ENCODE measurements at regions not wholly inside any gene's neighbourhood (a gene's known extent, or its start where the extent isn't known, plus 50 kb on each side); places are given as distances from the start of the nearest gene placed in this dataset.

DNA sequence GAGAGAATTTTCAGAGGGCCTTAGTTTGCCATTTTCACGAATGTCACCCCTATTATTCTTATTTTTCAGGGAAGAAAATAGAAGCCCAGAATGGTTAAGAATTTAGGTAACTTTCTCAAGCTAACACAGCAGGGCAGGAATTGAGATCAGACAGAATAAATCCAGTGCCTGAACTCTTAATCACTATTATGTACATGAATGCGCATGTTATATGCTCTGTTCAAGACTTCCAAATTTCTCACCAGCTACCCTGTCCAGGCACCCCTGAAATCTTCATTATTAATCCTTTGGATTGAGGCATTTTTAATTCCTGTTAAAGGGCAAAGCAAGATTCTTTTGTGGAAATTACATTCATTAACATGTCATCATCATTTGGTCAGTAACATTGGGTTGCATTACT lies 218.4 kb downstream of the ACTR3 start:
- no peak overlapping the region for H4K91ac ChIP-seq (ENCODE audit: low read depth, low read length)
- no peak overlapping the region for H3K14ac ChIP-seq (ENCODE audit: low read length)
- no peak overlapping the region for H3K4ac ChIP-seq (ENCODE audit: low read depth, low read length)
- H4K8ac ChIP-seq (ENCODE audit: low read depth, low read length), result no peak overlapping the region
- no peak overlapping the region for H3K4me2 ChIP-seq (ENCODE audit: low read length)
- H3K36me3 ChIP-seq (ENCODE audit: control insufficient read depth in 1 of 2, insufficient read depth in 2 of 2, low read length in 2 of 2), result no peaks in the 10 kb centered on the region
- no peaks in the 10 kb centered on the region for H3K79me2 ChIP-seq (ENCODE audit: control insufficient read depth, insufficient read depth, low read length, poor library complexity)
- H3K79me1 ChIP-seq (ENCODE audit: low read length), result no peaks in the 10 kb centered on the region
- no peak overlapping the region for H2AK5ac ChIP-seq (ENCODE audit: low read length)
- H2BK120ac ChIP-seq (ENCODE audit: insufficient read depth, low read length, poor library complexity), result no peak overlapping the region
- H3K9me3 ChIP-seq (ENCODE audit: insufficient read depth, low read depth, low read length), result no peaks in the 10 kb centered on the region
- no peak overlapping the region for H3K23ac ChIP-seq (ENCODE audit: low read length)
- no peak overlapping the region for H3K9ac ChIP-seq (ENCODE audit: low read length)
- WGBS (ENCODE audit: extremely low coverage, insufficient coverage, insufficient read length), result no CpG with 5 or more reads among the region's 2 CpGs
- H2AFZ ChIP-seq (ENCODE audit: insufficient read depth, low read length, poor library complexity), result no peak overlapping the region
- peaks cover 0 to 3% of the 10 kb centered on the region in 2 experiments for H3K4me1 ChIP-seq (ENCODE audit: control insufficient read depth in 1 of 2, insufficient read depth in 2 of 2, low read length in 2 of 2)
- H2BK12ac ChIP-seq (ENCODE audit: low read length), result no peak overlapping the region
- H3K27ac ChIP-seq (ENCODE audit: low read depth, low read length), result no peak overlapping the region
- no peak overlapping the region for H3K4me3 ChIP-seq (ENCODE audit: low read depth, low read length)
- no peak overlapping the region for H2BK5ac ChIP-seq (ENCODE audit: low read depth, low read length, poor library complexity)
- H4K12ac ChIP-seq (ENCODE audit: low read depth, low read length), result no peak overlapping the region
- no peak overlapping the region for H3K18ac ChIP-seq (ENCODE audit: low read length)
- H3K27me3 ChIP-seq (ENCODE audit: insufficient read depth, low read length), result no peaks in the 10 kb centered on the region
- no peak for DNase-seq

DNA sequence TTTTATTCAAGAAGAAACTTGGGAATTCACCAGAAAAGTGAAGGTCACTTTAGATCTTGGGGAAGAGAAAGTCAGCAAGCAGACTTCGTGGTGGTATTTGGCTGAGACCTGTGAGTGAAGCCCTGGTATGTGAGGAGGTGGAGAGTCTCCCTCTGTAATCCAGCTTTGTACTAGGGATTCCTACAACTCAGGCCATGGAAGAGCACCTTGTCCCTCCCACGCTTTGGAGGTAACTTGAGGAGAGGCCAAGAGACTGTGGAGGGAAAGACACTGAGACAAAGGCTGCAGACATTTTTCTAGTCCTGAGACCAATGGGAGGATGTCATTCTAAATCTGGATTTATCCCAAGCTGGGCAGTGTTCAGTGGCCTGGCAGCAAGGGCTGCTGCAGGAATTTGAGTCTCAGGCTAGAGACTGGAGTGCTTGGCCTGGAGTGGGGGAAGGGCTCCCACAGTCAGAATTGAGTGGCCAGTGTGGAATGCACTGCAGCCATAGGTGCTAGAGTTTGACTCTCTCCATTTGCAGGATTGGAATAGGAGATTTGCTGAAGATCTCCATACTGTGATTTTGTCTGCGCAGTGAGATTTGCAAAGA lies 219.0 kb downstream of the ACTR3 start:
- Histone ChIP-seq H3K9ac (ENCODE audit: low read length) (no peak overlapping the region), H3K4me3 (ENCODE audit: low read depth, low read length) (no peak overlapping the region), H2AFZ (ENCODE audit: insufficient read depth, low read length, poor library complexity) (no peak overlapping the region), H3K27me3 (ENCODE audit: insufficient read depth, low read length) (no peaks in the 10 kb centered on the region), H4K8ac (ENCODE audit: low read depth, low read length) (no peak overlapping the region), H2BK12ac (ENCODE audit: low read length) (no peak overlapping the region), H2BK5ac (ENCODE audit: low read depth, low read length, poor library complexity) (no peak overlapping the region), H3K4me2 (ENCODE audit: low read length) (no peak overlapping the region), H3K27ac (ENCODE audit: low read depth, low read length) (no peak overlapping the region), H3K36me3 (ENCODE audit: control insufficient read depth in 1 of 2, insufficient read depth in 2 of 2, low read length in 2 of 2) (no peaks in the 10 kb centered on the region), H4K12ac (ENCODE audit: low read depth, low read length) (no peak overlapping the region), H3K4me1 (ENCODE audit: control insufficient read depth in 1 of 2, insufficient read depth in 2 of 2, low read length in 2 of 2) (peaks cover 0 to 3% of the 10 kb centered on the region in 2 experiments), H3K4ac (ENCODE audit: low read depth, low read length) (no peak overlapping the region), H4K91ac (ENCODE audit: low read depth, low read length) (no peak overlapping the region), H3K18ac (ENCODE audit: low read length) (no peak overlapping the region), H2AK5ac (ENCODE audit: low read length) (no peak overlapping the region), H3K79me2 (ENCODE audit: control insufficient read depth, insufficient read depth, low read length, poor library complexity) (no peaks in the 10 kb centered on the region), H3K14ac (ENCODE audit: low read length) (no peak overlapping the region), H3K23ac (ENCODE audit: low read length) (no peak overlapping the region), H2BK120ac (ENCODE audit: insufficient read depth, low read length, poor library complexity) (no peak overlapping the region), H3K9me3 (ENCODE audit: insufficient read depth, low read depth, low read length) (no peaks in the 10 kb centered on the region), H3K79me1 (ENCODE audit: low read length) (no peaks in the 10 kb centered on the region)
- no peak for DNase-seq
- no CpG with 5 or more reads among the region's 3 CpGs for WGBS (ENCODE audit: extremely low coverage, insufficient coverage, insufficient read length)

DNA sequence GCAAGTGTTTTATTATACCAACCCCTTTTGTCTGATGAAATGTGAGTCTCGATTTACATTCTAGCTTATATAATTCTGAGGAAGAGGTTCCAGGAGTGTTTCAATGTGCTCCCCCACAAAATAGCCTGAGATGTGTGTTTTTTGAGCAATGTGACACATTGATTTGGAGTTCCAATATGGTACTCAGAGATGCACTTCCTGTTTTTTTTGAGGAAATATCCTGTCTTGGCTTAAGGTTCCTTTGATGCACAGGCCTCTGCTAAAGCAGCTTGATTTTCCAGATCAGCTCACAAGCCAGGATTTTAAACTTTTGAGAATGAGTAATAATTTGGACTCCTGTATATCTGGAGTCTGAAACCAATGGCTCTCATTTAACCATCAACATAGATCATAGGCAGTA lies 221.4 kb downstream of the ACTR3 start:
- peaks cover 0 to 3% of the 10 kb centered on the region in 2 experiments for H3K4me1 ChIP-seq (ENCODE audit: control insufficient read depth in 1 of 2, insufficient read depth in 2 of 2, low read length in 2 of 2)
- no peak overlapping the region for H3K4me3 ChIP-seq (ENCODE audit: low read depth, low read length)
- no peak for DNase-seq
- no peaks in the 10 kb centered on the region for H3K9me3 ChIP-seq (ENCODE audit: insufficient read depth, low read depth, low read length)
- no CpG with 5 or more reads among the region's 1 CpG for WGBS (ENCODE audit: extremely low coverage, insufficient coverage, insufficient read length)
- H2AK5ac ChIP-seq (ENCODE audit: low read length), result no peak overlapping the region
- H3K4me2 ChIP-seq (ENCODE audit: low read length), result no peak overlapping the region
- no peak overlapping the region for H4K8ac ChIP-seq (ENCODE audit: low read depth, low read length)
- no peaks in the 10 kb centered on the region for H3K79me1 ChIP-seq (ENCODE audit: low read length)
- H3K36me3 ChIP-seq (ENCODE audit: control insufficient read depth in 1 of 2, insufficient read depth in 2 of 2, low read length in 2 of 2), result no peaks in the 10 kb centered on the region
- H2BK120ac ChIP-seq (ENCODE audit: insufficient read depth, low read length, poor library complexity), result no peak overlapping the region
- no peak overlapping the region for H4K12ac ChIP-seq (ENCODE audit: low read depth, low read length)
- no peak overlapping the region for H3K18ac ChIP-seq (ENCODE audit: low read length)
- H3K23ac ChIP-seq (ENCODE audit: low read length), result no peak overlapping the region
- H3K9ac ChIP-seq (ENCODE audit: low read length), result no peak overlapping the region
- H3K27ac ChIP-seq (ENCODE audit: low read depth, low read length), result no peak overlapping the region
- H3K4ac ChIP-seq (ENCODE audit: low read depth, low read length), result no peak overlapping the region
- H2BK5ac ChIP-seq (ENCODE audit: low read depth, low read length, poor library complexity), result no peak overlapping the region
- H3K14ac ChIP-seq (ENCODE audit: low read length), result no peak overlapping the region
- no peaks in the 10 kb centered on the region for H3K27me3 ChIP-seq (ENCODE audit: insufficient read depth, low read length)
- H2BK12ac ChIP-seq (ENCODE audit: low read length), result no peak overlapping the region
- H4K91ac ChIP-seq (ENCODE audit: low read depth, low read length), result no peak overlapping the region
- no peak overlapping the region for H2AFZ ChIP-seq (ENCODE audit: insufficient read depth, low read length, poor library complexity)
- no peaks in the 10 kb centered on the region for H3K79me2 ChIP-seq (ENCODE audit: control insufficient read depth, insufficient read depth, low read length, poor library complexity)

DNA sequence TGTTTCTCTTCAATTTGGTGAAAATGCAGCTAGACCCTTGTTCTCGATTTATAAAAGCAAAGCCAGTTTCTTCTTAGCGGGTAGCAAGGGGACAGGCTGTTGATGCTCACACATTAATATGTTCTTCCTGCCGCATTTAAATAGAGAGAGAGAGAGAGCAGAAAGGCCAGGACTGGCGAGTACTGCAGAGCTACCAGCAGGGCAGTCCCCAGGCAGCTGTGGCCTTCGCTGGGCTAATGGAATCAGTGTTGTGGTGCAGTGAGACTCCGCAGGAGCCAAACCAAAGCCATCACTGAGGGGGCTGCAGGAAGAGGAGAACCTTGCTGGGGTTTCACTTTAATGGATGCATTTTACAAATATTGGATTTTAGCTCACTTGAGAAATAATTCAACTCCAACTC lies 223.6 kb downstream of the ACTR3 start:
- H4K91ac ChIP-seq (ENCODE audit: low read depth, low read length), result no peak overlapping the region
- H3K23ac ChIP-seq (ENCODE audit: low read length), result no peak overlapping the region
- no peak overlapping the region for H4K12ac ChIP-seq (ENCODE audit: low read depth, low read length)
- no peak overlapping the region for H3K4me3 ChIP-seq (ENCODE audit: low read depth, low read length)
- H2AK5ac ChIP-seq (ENCODE audit: low read length), result no peak overlapping the region
- DNase-seq, result no peak
- no peak overlapping the region for H2AFZ ChIP-seq (ENCODE audit: insufficient read depth, low read length, poor library complexity)
- H2BK5ac ChIP-seq (ENCODE audit: low read depth, low read length, poor library complexity), result no peak overlapping the region
- H3K79me2 ChIP-seq (ENCODE audit: control insufficient read depth, insufficient read depth, low read length, poor library complexity), result no peaks in the 10 kb centered on the region
- H3K9me3 ChIP-seq (ENCODE audit: insufficient read depth, low read depth, low read length), result no peaks in the 10 kb centered on the region
- H3K79me1 ChIP-seq (ENCODE audit: low read length), result no peaks in the 10 kb centered on the region
- H3K9ac ChIP-seq (ENCODE audit: low read length), result no peak overlapping the region
- no CpG with 5 or more reads among the region's 6 CpGs for WGBS (ENCODE audit: extremely low coverage, insufficient coverage, insufficient read length)
- no peak overlapping the region for H3K4me2 ChIP-seq (ENCODE audit: low read length)
- H3K18ac ChIP-seq (ENCODE audit: low read length), result no peak overlapping the region
- H3K4me1 ChIP-seq (ENCODE audit: control insufficient read depth in 1 of 2, insufficient read depth in 2 of 2, low read length in 2 of 2), result peaks cover 0 to 3% of the 10 kb centered on the region in 2 experiments
- H3K27me3 ChIP-seq (ENCODE audit: insufficient read depth, low read length), result no peaks in the 10 kb centered on the region
- no peaks in the 10 kb centered on the region for H3K36me3 ChIP-seq (ENCODE audit: control insufficient read depth in 1 of 2, insufficient read depth in 2 of 2, low read length in 2 of 2)
- H3K27ac ChIP-seq (ENCODE audit: low read depth, low read length), result no peak overlapping the region
- no peak overlapping the region for H2BK12ac ChIP-seq (ENCODE audit: low read length)
- no peak overlapping the region for H3K4ac ChIP-seq (ENCODE audit: low read depth, low read length)
- no peak overlapping the region for H4K8ac ChIP-seq (ENCODE audit: low read depth, low read length)
- H2BK120ac ChIP-seq (ENCODE audit: insufficient read depth, low read length, poor library complexity), result no peak overlapping the region
- no peak overlapping the region for H3K14ac ChIP-seq (ENCODE audit: low read length)

Measured in trophoblast cell (in vitro differentiated cells and primary cell).